ENCODE measurements at regions not wholly inside any gene's neighbourhood (a gene's known extent, or its start where the extent isn't known, plus 50 kb on each side); places are given as distances from the start of the nearest gene placed in this dataset.

GRCh38 chr5:146273109-146273508, 65.5 kb upstream of the POU4F3 start:
- TF ChIP-seq, protein P1, sequence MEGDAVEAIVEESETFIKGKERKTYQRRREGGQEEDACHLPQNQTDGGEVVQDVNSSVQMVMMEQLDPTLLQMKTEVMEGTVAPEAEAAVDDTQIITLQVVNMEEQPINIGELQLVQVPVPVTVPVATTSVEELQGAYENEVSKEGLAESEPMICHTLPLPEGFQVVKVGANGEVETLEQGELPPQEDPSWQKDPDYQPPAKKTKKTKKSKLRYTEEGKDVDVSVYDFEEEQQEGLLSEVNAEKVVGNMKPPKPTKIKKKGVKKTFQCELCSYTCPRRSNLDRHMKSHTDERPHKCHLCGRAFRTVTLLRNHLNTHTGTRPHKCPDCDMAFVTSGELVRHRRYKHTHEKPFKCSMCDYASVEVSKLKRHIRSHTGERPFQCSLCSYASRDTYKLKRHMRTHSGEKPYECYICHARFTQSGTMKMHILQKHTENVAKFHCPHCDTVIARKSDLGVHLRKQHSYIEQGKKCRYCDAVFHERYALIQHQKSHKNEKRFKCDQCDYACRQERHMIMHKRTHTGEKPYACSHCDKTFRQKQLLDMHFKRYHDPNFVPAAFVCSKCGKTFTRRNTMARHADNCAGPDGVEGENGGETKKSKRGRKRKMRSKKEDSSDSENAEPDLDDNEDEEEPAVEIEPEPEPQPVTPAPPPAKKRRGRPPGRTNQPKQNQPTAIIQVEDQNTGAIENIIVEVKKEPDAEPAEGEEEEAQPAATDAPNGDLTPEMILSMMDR (conservative IDR thresholded peaks at IDR 0.05; ENCODE audit: low read depth, low read length), result no peak
- TF ChIP-seq EZH2 (IDR thresholded peaks at IDR 0.05; ENCODE audit: borderline replicate concordance, low read depth, low read length, poor library complexity, severe bottlenecking), result no peak
